Parathyroid adenoma (tissue), 2 donors: ENCODE measurements at regions not wholly inside any gene's neighbourhood (a gene's known extent, or its start where the extent isn't known, plus 50 kb on each side); places are given as distances from the start of the nearest gene placed in this dataset.

ENCODE experiments used
- H2AFZ ChIP-seq: fragments of 300-600 bp; sonication (generic); one replicate; pipeline ENCODE4 v1.7.0; 2017; ENCODE audit warnings: antibody characterized with exemption, mild to moderate bottlenecking
- H3K27ac ChIP-seq: fragments of 300-600 bp; sonication (generic); one replicate; pipeline ENCODE4 v1.7.0; 2017
- H3K27me3 ChIP-seq: fragments of 300-600 bp; sonication (generic); one replicate; pipeline ENCODE4 v1.7.0; 2017; ENCODE audit warnings: low read length; ENCODE audit not compliant: control insufficient read depth, insufficient read depth
- H3K36me3 ChIP-seq: fragments of 300-600 bp; sonication (generic); one replicate; pipeline ENCODE4 v1.7.0; 2017; ENCODE audit warnings: low read length; ENCODE audit not compliant: control insufficient read depth, insufficient read depth
- H3K4me1 ChIP-seq: fragments of 300-600 bp; sonication (generic); one replicate; pipeline ENCODE4 v1.7.0; 2017; ENCODE audit warnings: control low read depth
- H3K4me2 ChIP-seq: fragments of 300-600 bp; sonication (generic); one replicate; pipeline ENCODE4 v1.7.0; 2017; ENCODE audit warnings: low read length
- H3K4me3 ChIP-seq: fragments of 300-600 bp; sonication (generic); one replicate; pipeline ENCODE4 v1.7.0; 2017; ENCODE audit warnings: low read depth, low read length
- H3K79me2 ChIP-seq: fragments of 300-600 bp; sonication (generic); one replicate; pipeline ENCODE4 v1.7.0; 2017; ENCODE audit warnings: control low read depth
- H3K9ac ChIP-seq: fragments of 300-600 bp; sonication (generic); one replicate; pipeline ENCODE4 v1.7.0; 2017; ENCODE audit warnings: mild to moderate bottlenecking
- H3K9me3 ChIP-seq: fragments of 300-600 bp; sonication (generic); one replicate; pipeline ENCODE4 v1.7.0; 2017; ENCODE audit warnings: low read length; ENCODE audit not compliant: control insufficient read depth
- TF ChIP-seq, protein P1 (sequence below): fragments of 300-600 bp; sonication (generic); IDR thresholded peaks from one replicate; pipeline ENCODE4 v1.7.0; 2017; ENCODE audit warnings: antibody characterized with exemption, mild to moderate bottlenecking
- donor health status: primary hyperparathyroidism.

DNA sequence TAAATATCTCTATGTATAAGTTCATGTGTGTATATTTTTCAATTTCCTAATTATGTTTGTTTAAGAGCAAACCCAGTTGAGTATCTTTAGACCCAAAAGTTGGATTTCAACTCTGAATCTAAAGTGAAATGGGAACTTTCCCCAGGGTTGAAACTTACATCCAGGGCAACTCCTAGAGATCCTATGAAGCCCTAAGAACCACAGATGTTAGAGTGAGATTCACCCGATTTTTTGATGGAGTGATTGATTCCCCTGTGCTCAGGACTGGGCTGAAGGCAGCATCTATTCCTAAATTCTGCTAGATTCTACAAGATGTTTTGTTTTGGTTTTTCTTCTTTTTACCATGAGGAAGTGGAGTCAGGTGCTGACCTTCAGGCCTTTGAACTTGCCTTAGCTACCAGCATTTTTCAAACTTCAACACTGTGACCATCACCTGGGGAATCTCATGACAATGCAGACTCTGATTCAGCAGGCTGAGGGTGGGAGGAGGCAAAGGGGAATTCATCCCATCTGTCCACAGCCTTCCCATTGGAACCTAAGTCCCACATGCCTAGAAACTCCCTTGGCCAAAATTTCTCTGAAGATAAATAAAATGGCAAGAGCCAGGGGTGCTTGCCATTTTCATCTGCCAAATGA, 145.5 kb downstream of the ETS2 start:
- TF ChIP-seq, protein P1, sequence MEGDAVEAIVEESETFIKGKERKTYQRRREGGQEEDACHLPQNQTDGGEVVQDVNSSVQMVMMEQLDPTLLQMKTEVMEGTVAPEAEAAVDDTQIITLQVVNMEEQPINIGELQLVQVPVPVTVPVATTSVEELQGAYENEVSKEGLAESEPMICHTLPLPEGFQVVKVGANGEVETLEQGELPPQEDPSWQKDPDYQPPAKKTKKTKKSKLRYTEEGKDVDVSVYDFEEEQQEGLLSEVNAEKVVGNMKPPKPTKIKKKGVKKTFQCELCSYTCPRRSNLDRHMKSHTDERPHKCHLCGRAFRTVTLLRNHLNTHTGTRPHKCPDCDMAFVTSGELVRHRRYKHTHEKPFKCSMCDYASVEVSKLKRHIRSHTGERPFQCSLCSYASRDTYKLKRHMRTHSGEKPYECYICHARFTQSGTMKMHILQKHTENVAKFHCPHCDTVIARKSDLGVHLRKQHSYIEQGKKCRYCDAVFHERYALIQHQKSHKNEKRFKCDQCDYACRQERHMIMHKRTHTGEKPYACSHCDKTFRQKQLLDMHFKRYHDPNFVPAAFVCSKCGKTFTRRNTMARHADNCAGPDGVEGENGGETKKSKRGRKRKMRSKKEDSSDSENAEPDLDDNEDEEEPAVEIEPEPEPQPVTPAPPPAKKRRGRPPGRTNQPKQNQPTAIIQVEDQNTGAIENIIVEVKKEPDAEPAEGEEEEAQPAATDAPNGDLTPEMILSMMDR = no peak
- H3K27ac ChIP-seq = peak overlapping the region; percentile 97
- no peak overlapping the region for H3K9ac ChIP-seq
- no peaks in the 10 kb centered on the region for H3K36me3 ChIP-seq
- H3K9me3 ChIP-seq = no peaks in the 10 kb centered on the region
- no peaks in the 10 kb centered on the region for H3K27me3 ChIP-seq
- H3K79me2 ChIP-seq = no peaks in the 10 kb centered on the region
- H3K4me3 ChIP-seq = peak overlapping the region; percentile 7
- H2AFZ ChIP-seq = no peak overlapping the region
- peak overlapping the region; percentile 51 for H3K4me2 ChIP-seq
- peaks cover 31% of the 10 kb centered on the region for H3K4me1 ChIP-seq

DNA sequence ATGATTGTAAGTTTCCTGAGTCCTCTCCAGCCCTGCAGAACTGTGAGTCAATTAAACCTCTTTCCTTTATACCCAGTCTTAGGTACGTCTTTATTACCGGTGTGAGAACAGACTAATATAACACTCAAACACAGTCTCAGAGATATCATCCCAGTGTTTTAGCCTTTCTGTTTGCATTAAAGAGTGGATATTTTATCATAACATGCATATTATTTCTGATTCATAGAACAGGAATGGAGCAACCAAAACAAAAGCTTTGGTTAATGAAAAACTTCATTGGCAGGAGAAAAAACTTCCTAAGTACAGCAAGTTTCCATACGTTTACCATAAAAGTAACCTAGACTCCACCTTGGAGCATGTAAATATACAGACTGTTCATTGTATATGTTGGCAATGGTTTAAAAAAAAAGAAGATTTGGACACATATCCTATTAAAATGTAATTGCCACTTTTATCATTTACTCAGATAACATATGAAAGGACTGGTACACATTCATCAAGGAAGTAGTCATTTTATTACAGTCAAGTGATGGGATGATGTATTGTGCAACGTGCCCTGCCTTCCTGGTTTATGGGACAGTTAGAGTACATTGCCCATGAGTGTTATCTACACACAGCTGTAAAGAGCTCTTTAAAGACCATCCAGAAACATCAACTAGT, 144.8 kb downstream of the ETS2 start:
- no peak overlapping the region for H2AFZ ChIP-seq
- H3K79me2 ChIP-seq = no peaks in the 10 kb centered on the region
- H3K27me3 ChIP-seq = no peaks in the 10 kb centered on the region
- peak overlapping the region; percentile 51 for H3K4me2 ChIP-seq
- peaks cover 31% of the 10 kb centered on the region for H3K4me1 ChIP-seq
- no peak overlapping the region for H3K9ac ChIP-seq
- peak overlapping the region; percentile 7 for H3K4me3 ChIP-seq
- H3K36me3 ChIP-seq = no peaks in the 10 kb centered on the region
- no peaks in the 10 kb centered on the region for H3K9me3 ChIP-seq
- H3K27ac ChIP-seq = peak overlapping the region; percentile 97
- TF ChIP-seq, protein P1 = no peak

DNA sequence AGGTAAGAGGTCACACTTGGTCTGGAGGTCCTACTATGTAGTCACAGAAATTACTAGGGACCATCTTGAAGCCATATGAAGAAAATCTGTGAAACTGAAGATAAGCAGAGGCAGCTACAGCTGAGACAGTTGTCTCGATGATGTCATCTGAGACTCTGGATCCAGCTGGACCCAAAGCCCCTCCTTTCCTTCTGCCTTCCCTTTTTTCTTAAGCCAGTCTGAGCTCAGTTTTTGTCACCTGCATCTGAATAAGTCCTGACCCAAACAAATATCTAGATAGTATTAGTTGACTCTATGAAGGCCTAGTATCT, 143.3 kb downstream of the ETS2 start:
- H3K4me3 ChIP-seq = no peak overlapping the region
- H2AFZ ChIP-seq = no peak overlapping the region
- H3K27ac ChIP-seq = peak overlapping the region; percentile 97
- TF ChIP-seq, protein P1 = no peak
- H3K9ac ChIP-seq = no peak overlapping the region
- no peak overlapping the region for H3K4me2 ChIP-seq
- H3K36me3 ChIP-seq = no peaks in the 10 kb centered on the region
- no peaks in the 10 kb centered on the region for H3K79me2 ChIP-seq
- no peaks in the 10 kb centered on the region for H3K27me3 ChIP-seq
- peaks cover 27% of the 10 kb centered on the region for H3K4me1 ChIP-seq
- H3K9me3 ChIP-seq = no peaks in the 10 kb centered on the region

DNA sequence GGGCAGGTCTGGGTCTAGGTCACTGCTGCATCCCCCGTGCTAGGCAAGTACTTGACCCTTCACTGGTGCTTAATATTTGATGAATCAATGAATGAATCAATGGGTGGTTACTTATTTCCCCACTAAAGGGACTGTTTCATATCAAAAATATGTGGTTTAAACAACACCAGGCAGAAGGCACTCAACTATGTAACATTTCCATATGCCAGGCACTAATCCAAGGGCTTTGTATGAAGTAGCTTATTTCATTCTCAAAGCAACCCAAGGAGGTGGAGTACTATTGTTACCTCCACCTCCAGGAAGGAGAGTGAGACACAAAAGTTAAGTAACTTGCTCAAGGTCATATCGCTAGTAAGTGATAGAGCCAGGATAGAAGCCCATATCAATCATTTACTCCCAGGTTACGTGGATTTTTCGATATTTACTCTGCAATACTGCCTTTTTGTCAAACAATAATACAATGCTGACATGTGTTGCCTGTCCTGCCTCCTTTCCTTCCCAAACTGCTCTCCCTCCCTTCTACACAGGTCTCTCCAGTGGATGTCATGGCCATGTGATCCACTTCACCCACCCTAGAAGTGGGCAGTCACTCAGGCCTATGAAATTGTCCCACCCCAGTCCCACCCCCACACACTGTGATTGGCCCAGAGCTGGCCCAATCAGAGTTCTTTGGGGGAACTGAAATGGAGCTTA, 142.8 kb downstream of the ETS2 start:
- TF ChIP-seq, protein P1 = no peak
- Histone ChIP-seq H3K9me3 (no peaks in the 10 kb centered on the region), H3K36me3 (no peaks in the 10 kb centered on the region), H3K4me2 (no peak overlapping the region), H3K4me3 (no peak overlapping the region), H3K27me3 (no peaks in the 10 kb centered on the region), H2AFZ (no peak overlapping the region), H3K9ac (no peak overlapping the region), H3K79me2 (no peaks in the 10 kb centered on the region), H3K27ac (peak overlapping the region; percentile 97), H3K4me1 (peaks cover 27% of the 10 kb centered on the region)
